GM12878 (cell line): ENCODE measurements at regions not wholly inside any gene's neighbourhood (a gene's known extent, or its start where the extent isn't known, plus 50 kb on each side); places are given as distances from the start of the nearest gene placed in this dataset.

Experiments used
- ATF7 ChIP-seq: fragments of 450-650 bp; IDR thresholded peaks from 2 replicates; pipeline ENCODE4 v1.6.1; 2016; ENCODE audit warnings: low read depth, mild to moderate bottlenecking
- CBX5 ChIP-seq: sonication (generic); IDR thresholded peaks from 2 replicates; pipeline ENCODE4 v1.6.1; 2016; ENCODE audit warnings: low read depth, moderate library complexity, mild to moderate bottlenecking, inconsistent platforms
- CHD2 ChIP-seq: IDR thresholded peaks from 2 replicates; pipeline ENCODE4 v1.6.1; 2011; ENCODE audit warnings: low read depth, low read length, improper control_type of control experiment, borderline replicate concordance
- CHD4 ChIP-seq: fragments of 200-600 bp; sonication (generic); IDR thresholded peaks from 2 replicates; pipeline ENCODE4 v1.6.1; 2016; ENCODE audit warnings: mild to moderate bottlenecking
- CREM ChIP-seq: IDR thresholded peaks from 2 replicates; pipeline ENCODE4 v1.6.1; 2014; ENCODE audit warnings: antibody characterized with exemption, low read depth
- CTCF ChIP-seq, 3 experiments: IDR thresholded peaks in 2 of 3; conservative IDR thresholded peaks in 1 of 3; 2 replicates each; pipeline ENCODE4 v1.5.1; 2011; ENCODE audit warnings: low read depth in 3 of 3, low read length in 3 of 3, mild to moderate bottlenecking in 3 of 3, control low read depth in 2 of 3, moderate library complexity in 2 of 3, inconsistent platforms in 1 of 3, mixed read lengths in 1 of 3; ENCODE audit not compliant: control insufficient read depth in 2 of 3, insufficient read depth in 1 of 3; ENCODE audit errors: extremely low read depth in 1 of 3
- HDAC2 ChIP-seq: fragments of 200-600 bp; sonication (generic); IDR thresholded peaks from 2 replicates; pipeline ENCODE4 v1.6.1; 2017
- POLR2A ChIP-seq: IDR thresholded peaks from 2 replicates; pipeline ENCODE4 v1.6.1; 2011; ENCODE audit warnings: low read depth, mild to moderate bottlenecking, low read length
- POLR2AphosphoS5 ChIP-seq: IDR thresholded peaks from 2 replicates; pipeline ENCODE4 v1.6.1; 2011; ENCODE audit warnings: mild to moderate bottlenecking, low read length, inconsistent platforms
- TF ChIP-seq, protein P1 (sequence below): fragments of 450-650 bp; formaldehyde crosslinking; IDR thresholded peaks from 2 replicates; pipeline ENCODE4 v1.4.0; 2020; ENCODE audit warnings: mild to moderate bottlenecking, moderate library complexity

- TF ChIP-seq CREM = no peak
- no peak for TF ChIP-seq CTCF (IDR thresholded peaks at IDR 0.05 in 2 of 3, conservative IDR thresholded peaks at IDR 0.05 in 1 of 3; ENCODE audit: control insufficient read depth in 2 of 3, extremely low read depth in 1 of 3, insufficient read depth in 1 of 3, low read depth in 3 of 3, low read length in 3 of 3)
- TF ChIP-seq CHD4 = no peak
- no peak for TF ChIP-seq POLR2A
- TF ChIP-seq, protein P1, sequence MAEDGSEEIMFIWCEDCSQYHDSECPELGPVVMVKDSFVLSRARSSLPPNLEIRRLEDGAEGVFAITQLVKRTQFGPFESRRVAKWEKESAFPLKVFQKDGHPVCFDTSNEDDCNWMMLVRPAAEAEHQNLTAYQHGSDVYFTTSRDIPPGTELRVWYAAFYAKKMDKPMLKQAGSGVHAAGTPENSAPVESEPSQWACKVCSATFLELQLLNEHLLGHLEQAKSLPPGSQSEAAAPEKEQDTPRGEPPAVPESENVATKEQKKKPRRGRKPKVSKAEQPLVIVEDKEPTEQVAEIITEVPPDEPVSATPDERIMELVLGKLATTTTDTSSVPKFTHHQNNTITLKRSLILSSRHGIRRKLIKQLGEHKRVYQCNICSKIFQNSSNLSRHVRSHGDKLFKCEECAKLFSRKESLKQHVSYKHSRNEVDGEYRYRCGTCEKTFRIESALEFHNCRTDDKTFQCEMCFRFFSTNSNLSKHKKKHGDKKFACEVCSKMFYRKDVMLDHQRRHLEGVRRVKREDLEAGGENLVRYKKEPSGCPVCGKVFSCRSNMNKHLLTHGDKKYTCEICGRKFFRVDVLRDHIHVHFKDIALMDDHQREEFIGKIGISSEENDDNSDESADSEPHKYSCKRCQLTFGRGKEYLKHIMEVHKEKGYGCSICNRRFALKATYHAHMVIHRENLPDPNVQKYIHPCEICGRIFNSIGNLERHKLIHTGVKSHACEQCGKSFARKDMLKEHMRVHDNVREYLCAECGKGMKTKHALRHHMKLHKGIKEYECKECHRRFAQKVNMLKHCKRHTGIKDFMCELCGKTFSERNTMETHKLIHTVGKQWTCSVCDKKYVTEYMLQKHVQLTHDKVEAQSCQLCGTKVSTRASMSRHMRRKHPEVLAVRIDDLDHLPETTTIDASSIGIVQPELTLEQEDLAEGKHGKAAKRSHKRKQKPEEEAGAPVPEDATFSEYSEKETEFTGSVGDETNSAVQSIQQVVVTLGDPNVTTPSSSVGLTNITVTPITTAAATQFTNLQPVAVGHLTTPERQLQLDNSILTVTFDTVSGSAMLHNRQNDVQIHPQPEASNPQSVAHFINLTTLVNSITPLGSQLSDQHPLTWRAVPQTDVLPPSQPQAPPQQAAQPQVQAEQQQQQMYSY (CRISPR knock-in tag) = no peak
- TF ChIP-seq CBX5 = no peak
- TF ChIP-seq ATF7 = no peak
- TF ChIP-seq POLR2AphosphoS5 = no peak
- TF ChIP-seq CHD2 = no peak
- TF ChIP-seq HDAC2 = no peak
Observed at GRCh38 chr13:106432636-106433035, 102.8 kb downstream of the EFNB2 start.
